ENCODE measurements at regions not wholly inside any gene's neighbourhood (a gene's known extent, or its start where the extent isn't known, plus 50 kb on each side); places are given as distances from the start of the nearest gene placed in this dataset.

GRCh38 chr5:20536341-20536740, 548.3 kb upstream of the CDH18 start:
- no peaks in the 10 kb centered on the region for H3K4me1 Mint-ChIP-seq
- H3K36me3 Mint-ChIP-seq: no peaks in the 10 kb centered on the region
- no peak overlapping the region for H3K4me3 Mint-ChIP-seq
- POLR2A ChIA-PET: no interaction called here
- DNase-seq (no peak), ATAC-seq (no peak)
- H3K9me3 Mint-ChIP-seq: peaks cover 3 to 13% (median 6%) of the 10 kb centered on the region in 9 donors
- no peak overlapping the region for H3K27ac Mint-ChIP-seq
- H3K27me3 Mint-ChIP-seq: no peaks in the 10 kb centered on the region

- Mint-ChIP-seq H3K4me3 (no peak overlapping the region), H3K27me3 (no peaks in the 10 kb centered on the region), H3K9me3 (peaks cover 7 to 37% (median 16%) of the 10 kb centered on the region in 9 donors), H3K4me1 (no peaks in the 10 kb centered on the region), H3K27ac (no peak overlapping the region), H3K36me3 (no peaks in the 10 kb centered on the region)
- POLR2A ChIA-PET: no interaction called here
- ATAC-seq (no peak), DNase-seq (no peak)
These were observed 540.5 kb upstream of the CDH18 start for GRCh38 chr5:20528471-20528870.

- POLR2A ChIA-PET: no interaction called here
- DNase-seq (no peak), ATAC-seq (no peak)
- Mint-ChIP-seq H3K27ac (no peak overlapping the region), H3K9me3 (peaks cover 4 to 43% (median 19%) of the 10 kb centered on the region in 9 donors), H3K4me1 (no peaks in the 10 kb centered on the region), H3K36me3 (no peaks in the 10 kb centered on the region), H3K27me3 (no peaks in the 10 kb centered on the region), H3K4me3 (no peak overlapping the region)
These were observed 537.1 kb upstream of the CDH18 start for GRCh38 chr5:20524991-20525529.

- Mint-ChIP-seq H3K4me3 (no peak overlapping the region), H3K27me3 (no peaks in the 10 kb centered on the region), H3K27ac (no peak overlapping the region), H3K36me3 (no peaks in the 10 kb centered on the region), H3K4me1 (no peaks in the 10 kb centered on the region), H3K9me3 (peaks cover 0 to 42% (median 17%) of the 10 kb centered on the region in 9 donors)
- POLR2A ChIA-PET: no interaction called here
- no peak for ATAC-seq
- DNase-seq: no peak
These were observed 535.0 kb upstream of the CDH18 start for GRCh38 chr5:20522905-20523482.

GRCh38 chr5:20515606-20516005, 527.6 kb upstream of the CDH18 start:
- Mint-ChIP-seq H3K9me3 (peaks cover 0 to 23% (median 6%) of the 10 kb centered on the region in 9 donors), H3K27ac (no peak overlapping the region), H3K4me3 (no peak overlapping the region), H3K27me3 (no peaks in the 10 kb centered on the region), H3K4me1 (no peaks in the 10 kb centered on the region), H3K36me3 (no peaks in the 10 kb centered on the region)
- POLR2A ChIA-PET: no interaction called here
- DNase-seq: no peak
- no peak for ATAC-seq

GRCh38 chr5:20514145-20514544, 526.1 kb upstream of the CDH18 start:
- no peaks in the 10 kb centered on the region for H3K4me1 Mint-ChIP-seq
- ATAC-seq (no peak), DNase-seq (no peak)
- no peaks in the 10 kb centered on the region for H3K27me3 Mint-ChIP-seq
- H3K36me3 Mint-ChIP-seq: no peaks in the 10 kb centered on the region
- no peak overlapping the region for H3K4me3 Mint-ChIP-seq
- peaks cover 0 to 25% (median 6%) of the 10 kb centered on the region in 9 donors for H3K9me3 Mint-ChIP-seq
- POLR2A ChIA-PET: no interaction called here
- H3K27ac Mint-ChIP-seq: no peak overlapping the region

- Mint-ChIP-seq H3K4me3 (no peak overlapping the region), H3K27ac (no peak overlapping the region), H3K36me3 (no peaks in the 10 kb centered on the region), H3K4me1 (no peaks in the 10 kb centered on the region), H3K9me3 (peaks cover 0 to 21% (median 6%) of the 10 kb centered on the region in 9 donors), H3K27me3 (no peaks in the 10 kb centered on the region)
- ATAC-seq (no peak), DNase-seq (no peak)
- POLR2A ChIA-PET: no interaction called here
These were observed 512.5 kb upstream of the CDH18 start for GRCh38 chr5:20500546-20500945.

GRCh38 chr5:20498926-20499325, 510.9 kb upstream of the CDH18 start:
- ATAC-seq (no peak), DNase-seq (no peak)
- H3K36me3 Mint-ChIP-seq: no peaks in the 10 kb centered on the region
- H3K27ac Mint-ChIP-seq: no peak overlapping the region
- POLR2A ChIA-PET: no interaction called here
- no peaks in the 10 kb centered on the region for H3K4me1 Mint-ChIP-seq
- H3K27me3 Mint-ChIP-seq: no peaks in the 10 kb centered on the region
- H3K9me3 Mint-ChIP-seq: peaks cover 0 to 23% (median 6%) of the 10 kb centered on the region in 9 donors
- no peak overlapping the region for H3K4me3 Mint-ChIP-seq

- no peaks in the 10 kb centered on the region for H3K4me1 Mint-ChIP-seq
- no peak for DNase-seq
- H3K27me3 Mint-ChIP-seq: no peaks in the 10 kb centered on the region
- H3K27ac Mint-ChIP-seq: no peak overlapping the region
- no peak for ATAC-seq
- H3K36me3 Mint-ChIP-seq: no peaks in the 10 kb centered on the region
- POLR2A ChIA-PET: no interaction called here
- peaks cover 0 to 23% (median 8%) of the 10 kb centered on the region in 9 donors for H3K9me3 Mint-ChIP-seq
- no peak overlapping the region for H3K4me3 Mint-ChIP-seq
These were observed 510.1 kb upstream of the CDH18 start for GRCh38 chr5:20498102-20498501.

GRCh38 chr5:20497356-20497755, 509.4 kb upstream of the CDH18 start:
- POLR2A ChIA-PET: no interaction called here
- H3K4me3 Mint-ChIP-seq: no peak overlapping the region
- H3K36me3 Mint-ChIP-seq: no peaks in the 10 kb centered on the region
- H3K27ac Mint-ChIP-seq: no peak overlapping the region
- ATAC-seq (no peak), DNase-seq (no peak)
- peaks cover 0 to 23% (median 8%) of the 10 kb centered on the region in 9 donors for H3K9me3 Mint-ChIP-seq
- H3K27me3 Mint-ChIP-seq: no peaks in the 10 kb centered on the region
- no peaks in the 10 kb centered on the region for H3K4me1 Mint-ChIP-seq

- ATAC-seq (no peak), DNase-seq (no peak)
- H3K27me3 Mint-ChIP-seq: no peaks in the 10 kb centered on the region
- H3K4me3 Mint-ChIP-seq: no peak overlapping the region
- no peak overlapping the region for H3K27ac Mint-ChIP-seq
- H3K9me3 Mint-ChIP-seq: peaks cover 0 to 20% (median 8%) of the 10 kb centered on the region in 9 donors
- no peaks in the 10 kb centered on the region for H3K36me3 Mint-ChIP-seq
- no peaks in the 10 kb centered on the region for H3K4me1 Mint-ChIP-seq
- POLR2A ChIA-PET: interaction anchor here (0.7 kb wide), 1 partner anchor 60 kb away, joined by 3 read pairs; no protein-coding TSS in a partner anchor
These were observed 506.7 kb upstream of the CDH18 start for GRCh38 chr5:20494706-20495105.

- Mint-ChIP-seq H3K4me3 (no peak overlapping the region), H3K4me1 (no peaks in the 10 kb centered on the region), H3K27me3 (no peaks in the 10 kb centered on the region), H3K36me3 (no peaks in the 10 kb centered on the region), H3K27ac (no peak overlapping the region), H3K9me3 (peaks cover 0 to 13% (median 3%) of the 10 kb centered on the region in 9 donors)
- ATAC-seq (no peak), DNase-seq (no peak)
- POLR2A ChIA-PET: no interaction called here
These were observed 498.8 kb upstream of the CDH18 start for GRCh38 chr5:20486826-20487225.

- Mint-ChIP-seq H3K4me1 (no peaks in the 10 kb centered on the region), H3K27ac (no peak overlapping the region), H3K27me3 (no peaks in the 10 kb centered on the region), H3K9me3 (peaks cover 1 to 33% (median 13%) of the 10 kb centered on the region in 9 donors), H3K36me3 (peaks cover 0 to 11% (median 0%) of the 10 kb centered on the region in 3 donors), H3K4me3 (no peak overlapping the region)
- POLR2A ChIA-PET: no interaction called here
- DNase-seq (no peak), ATAC-seq (no peak)
These were observed 488.0 kb upstream of the CDH18 start for GRCh38 chr5:20476016-20476415.

- no peak for ATAC-seq
- no peaks in the 10 kb centered on the region for H3K36me3 Mint-ChIP-seq
- DNase-seq: no peak
- H3K4me1 Mint-ChIP-seq: no peaks in the 10 kb centered on the region
- POLR2A ChIA-PET: no interaction called here
- no peaks in the 10 kb centered on the region for H3K27me3 Mint-ChIP-seq
- H3K4me3 Mint-ChIP-seq: no peak overlapping the region
- H3K9me3 Mint-ChIP-seq: peaks cover 0 to 17% (median 0%) of the 10 kb centered on the region in 9 donors
- H3K27ac Mint-ChIP-seq: no peak overlapping the region
These were observed 483.0 kb upstream of the CDH18 start for GRCh38 chr5:20470997-20471396.

Data from naive thymus-derived CD8-positive, alpha-beta T cell (primary cell).